ENCODE measurements at regions not wholly inside any gene's neighbourhood (a gene's known extent, or its start where the extent isn't known, plus 50 kb on each side); places are given as distances from the start of the nearest gene placed in this dataset.

- TF ChIP-seq EZH2phosphoT487 (IDR thresholded peaks at IDR 0.05; ENCODE audit: insufficient read depth, low read depth) (no peak), EZH2 (IDR thresholded peaks at IDR 0.05; ENCODE audit: insufficient read depth, poor library complexity, severe bottlenecking) (no peak)
Measured at GRCh38 chr3:118208642-118209041, 826.0 kb downstream of the IGSF11 start.

All from GM23248 (cell line).